ENCODE measurements at regions not wholly inside any gene's neighbourhood (a gene's known extent, or its start where the extent isn't known, plus 50 kb on each side); places are given as distances from the start of the nearest gene placed in this dataset.

DNA sequence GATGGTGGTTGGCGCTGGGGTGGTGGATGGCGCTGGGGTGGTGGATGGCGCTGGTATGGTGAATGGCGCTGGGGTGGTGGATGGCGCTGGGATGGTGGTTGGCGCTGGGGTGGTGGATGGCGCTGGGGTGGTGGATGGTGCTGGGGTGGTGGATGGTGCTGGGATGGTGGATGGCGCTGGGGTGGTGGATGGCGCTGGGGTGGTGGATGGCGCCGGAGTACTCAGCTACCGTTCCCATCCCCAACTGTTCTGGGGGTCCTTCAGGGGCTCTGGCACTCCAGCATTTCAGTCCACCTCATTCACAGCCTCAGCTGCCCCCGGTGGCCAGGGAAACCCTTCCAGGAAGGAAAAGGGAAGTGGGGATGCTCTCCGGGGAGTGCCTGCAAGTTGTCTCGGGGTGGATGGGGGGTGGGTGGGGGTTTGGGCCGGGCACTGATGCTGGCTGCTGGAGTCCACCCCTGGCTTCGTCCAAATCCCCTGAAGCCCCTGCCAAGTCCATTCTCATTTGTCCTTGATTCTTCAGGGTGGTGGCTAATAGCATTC is 147.3 kb upstream of the COL5A1 start:
- Mint-ChIP-seq H3K4me3 (no peak overlapping the region), H3K9me3 (no peaks in the 10 kb centered on the region), H3K36me3 (ENCODE audit: low read depth) (no peaks in the 10 kb centered on the region), H3K4me1 (peaks cover 8% of the 10 kb centered on the region), H3K27ac (no peak overlapping the region), H3K27me3 (peaks cover 13% of the 10 kb centered on the region)
- ATAC-seq (ENCODE audit: low read depth) = no peak
- CTCF ChIA-PET = no interaction called here
- POLR2A ChIA-PET = no interaction called here
- no peak for TF ChIP-seq CTCF (IDR thresholded peaks at IDR 0.05)
- intact Hi-C loops (cut with micrococcal nuclease) = no loop called here
- no peak for DNase-seq

DNA sequence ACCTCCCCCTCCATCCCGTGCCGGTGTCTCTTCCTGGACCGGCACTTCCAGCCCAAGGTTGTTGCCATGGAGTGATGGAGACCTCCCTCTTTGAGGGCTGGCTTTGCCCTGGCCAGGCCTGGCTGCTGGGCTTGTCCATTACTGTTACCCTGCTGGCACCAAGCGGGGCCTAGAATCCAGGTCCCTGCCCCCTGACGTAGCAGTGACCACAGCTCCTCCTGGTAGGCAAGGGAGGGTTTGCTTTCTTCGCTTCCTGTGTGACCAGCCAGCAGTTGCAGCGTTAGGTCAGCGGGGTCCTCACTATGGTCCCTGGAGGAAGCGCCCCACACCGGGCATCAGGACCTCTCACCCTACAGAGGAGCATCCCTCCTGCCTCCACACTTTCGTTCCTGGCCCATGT is 146.7 kb upstream of the COL5A1 start:
- H3K27me3 Mint-ChIP-seq = peaks cover 9% of the 10 kb centered on the region
- H3K27ac Mint-ChIP-seq = no peak overlapping the region
- no peak overlapping the region for H3K4me3 Mint-ChIP-seq
- ATAC-seq (ENCODE audit: low read depth) (no peak), DNase-seq (no peak)
- H3K4me1 Mint-ChIP-seq = peaks cover 8% of the 10 kb centered on the region
- POLR2A ChIA-PET = no interaction called here
- intact Hi-C loops (cut with micrococcal nuclease) = no loop called here
- TF ChIP-seq CTCF (IDR thresholded peaks at IDR 0.05) = no peak
- CTCF ChIA-PET = no interaction called here
- H3K9me3 Mint-ChIP-seq = no peaks in the 10 kb centered on the region
- H3K36me3 Mint-ChIP-seq (ENCODE audit: low read depth) = no peaks in the 10 kb centered on the region

DNA sequence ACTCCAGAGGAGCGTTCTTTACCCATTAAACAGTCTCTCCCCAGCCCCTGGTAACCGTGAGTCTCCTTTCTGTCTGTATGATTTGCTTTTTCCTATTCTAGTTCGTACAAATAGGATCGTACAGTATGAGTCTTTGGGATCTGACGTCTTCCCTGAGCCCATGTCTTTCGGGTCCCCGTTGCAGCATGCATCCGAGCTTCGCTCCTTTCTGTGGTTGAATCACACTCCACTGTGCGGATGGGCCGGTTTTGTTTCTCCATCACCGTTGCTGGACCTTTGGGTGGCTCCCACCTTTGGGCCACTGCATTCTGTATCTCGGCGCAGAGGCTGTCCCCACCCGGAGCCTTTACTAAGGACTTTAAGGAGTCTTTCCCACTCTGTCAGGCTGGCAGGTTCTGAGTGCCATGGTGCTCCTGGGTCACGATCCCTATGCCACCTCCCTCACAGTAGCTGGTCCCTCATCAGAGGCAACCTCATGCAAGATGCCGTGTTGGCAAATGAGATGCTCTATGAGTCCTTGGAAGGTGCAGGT is 145.7 kb upstream of the COL5A1 start:
- Mint-ChIP-seq H3K4me1 (peaks cover 6% of the 10 kb centered on the region), H3K27ac (no peak overlapping the region), H3K27me3 (peaks cover 14% of the 10 kb centered on the region), H3K36me3 (ENCODE audit: low read depth) (no peaks in the 10 kb centered on the region), H3K9me3 (no peaks in the 10 kb centered on the region), H3K4me3 (no peak overlapping the region)
- no peak for DNase-seq
- ChIA-PET POLR2A (no interaction called here), CTCF (no interaction called here)
- no peak for ATAC-seq (ENCODE audit: low read depth)
- intact Hi-C loops (cut with micrococcal nuclease) = no loop called here
- no peak for TF ChIP-seq CTCF (IDR thresholded peaks at IDR 0.05)

DNA sequence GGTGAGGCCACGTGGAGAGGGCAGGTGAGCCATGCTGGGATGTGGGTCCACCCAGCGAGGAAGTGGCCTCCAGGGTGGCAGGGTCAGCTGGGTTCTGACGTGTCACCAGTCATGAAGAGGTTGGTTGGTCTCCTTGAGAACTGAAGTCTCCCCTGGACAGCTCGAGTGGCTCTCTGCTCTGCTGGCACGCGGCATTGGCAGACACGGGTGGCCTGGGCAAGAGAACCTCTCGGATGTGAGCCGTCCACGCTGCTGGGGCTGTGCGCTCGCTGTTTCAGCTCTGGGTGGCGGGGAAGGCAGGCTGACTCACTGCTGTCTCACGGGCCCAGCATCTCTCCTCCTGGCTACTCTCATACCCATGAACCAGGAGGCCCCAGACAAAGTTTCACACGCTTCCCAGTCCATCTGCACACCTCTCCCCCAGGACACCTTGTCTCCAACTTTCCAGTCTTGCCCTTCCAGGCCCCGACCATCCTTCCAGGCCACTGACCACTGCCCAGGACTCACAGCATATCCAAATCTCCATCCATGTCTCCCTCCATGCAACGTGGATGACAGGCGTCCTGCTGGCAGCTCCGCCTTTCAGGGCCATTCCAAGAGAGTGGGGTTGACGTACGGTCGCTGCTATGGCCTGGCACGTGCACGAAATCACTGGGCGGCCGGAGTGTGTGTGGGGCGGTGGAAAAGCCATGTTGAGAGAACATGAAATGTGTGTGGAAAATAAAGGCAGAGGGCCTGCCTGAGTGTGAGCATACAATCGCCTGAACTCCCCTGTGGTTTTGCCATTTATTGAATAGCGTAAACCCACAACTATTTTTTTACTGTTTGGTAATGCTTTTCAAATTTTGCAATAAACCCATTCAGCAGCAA is 145.0 kb upstream of the COL5A1 start:
- TF ChIP-seq CTCF (IDR thresholded peaks at IDR 0.05) = no peak
- Mint-ChIP-seq H3K27ac (no peak overlapping the region), H3K36me3 (ENCODE audit: low read depth) (no peaks in the 10 kb centered on the region)

GRCh38 chr9:134497283-134497860 is 144.2 kb upstream of the COL5A1 start:
- POLR2A ChIA-PET = no interaction called here
- DNase-seq (no peak), ATAC-seq (ENCODE audit: low read depth) (no peak)
- Mint-ChIP-seq H3K27ac (no peak overlapping the region), H3K4me1 (peaks cover 3% of the 10 kb centered on the region), H3K36me3 (ENCODE audit: low read depth) (no peaks in the 10 kb centered on the region), H3K9me3 (no peaks in the 10 kb centered on the region), H3K4me3 (no peak overlapping the region), H3K27me3 (peaks cover 15% of the 10 kb centered on the region)
- no peak for TF ChIP-seq CTCF (IDR thresholded peaks at IDR 0.05)
- CTCF ChIA-PET = no interaction called here
- intact Hi-C loops (cut with micrococcal nuclease) = no loop called here

More for the DNA sequence above, 145.0 kb upstream of the COL5A1 start:
- ChIA-PET POLR2A (no interaction called here), CTCF (no interaction called here)
- H3K27me3 Mint-ChIP-seq = peaks cover 13% of the 10 kb centered on the region
- no peak overlapping the region for H3K4me3 Mint-ChIP-seq
- no peak for ATAC-seq (ENCODE audit: low read depth)
- intact Hi-C loops (cut with micrococcal nuclease) = no loop called here
- no peak for DNase-seq
- peaks cover 3% of the 10 kb centered on the region for H3K4me1 Mint-ChIP-seq
- H3K9me3 Mint-ChIP-seq = no peaks in the 10 kb centered on the region

Data from activated B cell treated with CpG ODN at 0.5 μM for 24 hours (primary cell).